Right hindlimb (tissue), 1 donor: ENCODE measurements at regions not wholly inside any gene's neighbourhood (a gene's known extent, or its start where the extent isn't known, plus 50 kb on each side); places are given as distances from the start of the nearest gene placed in this dataset.

Experiments
- DNase-seq: peaks from one replicate; pipeline ENCODE4 v3.0.0-alpha.2; 2018

DNA sequence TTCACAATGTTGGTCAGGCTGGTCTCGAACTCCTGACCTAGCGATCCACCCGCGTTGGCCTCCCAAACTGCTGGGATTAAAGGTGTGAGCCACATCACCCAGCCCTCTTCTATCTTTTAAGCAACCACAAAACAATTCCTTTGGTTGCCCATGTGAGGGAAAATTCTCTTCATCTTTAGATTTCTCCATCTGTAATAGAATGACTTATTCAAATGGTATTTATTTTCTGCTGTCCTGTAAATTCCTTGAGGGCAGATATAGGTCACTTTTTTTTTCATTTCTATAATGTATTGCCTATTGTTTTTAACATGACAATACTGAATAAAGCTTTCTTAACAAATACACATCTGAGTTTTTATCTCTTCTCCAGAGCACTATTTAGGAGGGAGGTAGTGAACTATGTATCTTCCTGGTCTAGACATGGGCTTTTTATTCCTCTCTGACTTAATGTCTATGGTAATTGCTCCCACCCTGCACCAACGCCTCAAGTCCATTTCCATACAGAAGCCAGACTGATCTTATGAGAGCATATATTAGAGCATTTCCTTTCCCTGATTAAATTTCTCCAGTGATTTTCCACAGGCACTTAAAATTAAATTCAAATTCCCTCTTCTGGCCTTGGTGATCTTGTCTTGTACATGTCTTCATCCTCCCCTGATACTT, 595.6 kb downstream of the CAAP1 start:
- DNase-seq = no peak

DNA sequence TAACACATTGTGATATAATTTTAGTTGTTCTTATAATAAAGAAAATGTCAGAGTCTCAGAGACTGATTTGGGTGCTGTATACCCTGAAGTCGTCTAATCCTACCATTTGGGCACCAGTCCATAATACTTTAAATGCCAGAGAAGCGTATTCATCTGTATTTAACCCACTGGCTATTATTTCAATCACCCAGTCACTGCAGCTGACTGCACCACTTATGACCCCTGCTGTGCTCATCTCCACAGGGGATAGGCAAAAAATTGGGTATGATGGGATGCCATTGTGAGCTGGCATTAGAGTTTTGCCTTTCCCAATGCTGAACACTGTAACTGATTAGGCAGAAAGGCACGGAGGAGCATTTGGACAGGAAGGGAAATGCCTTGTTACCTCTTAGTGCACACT, 599.7 kb downstream of the CAAP1 start:
- no peak for DNase-seq

DNA sequence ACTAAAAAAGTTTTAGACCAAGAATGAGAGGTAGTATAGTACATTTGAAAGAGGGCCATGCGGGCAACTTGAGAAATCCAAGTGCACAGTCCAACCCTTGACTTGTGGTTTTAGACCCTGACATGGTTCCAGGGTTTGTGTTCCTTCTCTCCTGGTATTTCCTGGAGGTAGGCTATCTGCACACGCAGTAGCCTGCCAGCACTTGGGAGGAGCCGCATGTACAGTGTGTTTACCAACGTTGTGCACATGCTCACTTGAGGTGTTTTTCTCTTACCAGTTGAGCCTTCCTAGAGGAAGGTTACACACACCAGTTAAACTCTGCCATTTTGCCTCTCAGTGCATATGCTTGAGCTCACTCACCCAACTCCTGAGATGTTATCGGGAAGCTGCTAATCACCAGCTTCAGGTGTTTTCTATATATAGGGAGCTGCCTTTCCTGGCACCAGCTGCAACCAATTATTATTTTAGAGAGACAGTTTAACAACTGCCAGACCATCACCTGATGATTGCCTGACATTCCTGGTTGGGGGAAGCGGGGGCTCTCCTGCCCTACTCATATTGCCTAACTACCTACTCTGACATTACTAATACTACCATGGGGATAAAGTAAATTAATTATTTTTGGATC, 593.4 kb upstream of the TUSC1 start:
- DNase-seq = no peak

DNA sequence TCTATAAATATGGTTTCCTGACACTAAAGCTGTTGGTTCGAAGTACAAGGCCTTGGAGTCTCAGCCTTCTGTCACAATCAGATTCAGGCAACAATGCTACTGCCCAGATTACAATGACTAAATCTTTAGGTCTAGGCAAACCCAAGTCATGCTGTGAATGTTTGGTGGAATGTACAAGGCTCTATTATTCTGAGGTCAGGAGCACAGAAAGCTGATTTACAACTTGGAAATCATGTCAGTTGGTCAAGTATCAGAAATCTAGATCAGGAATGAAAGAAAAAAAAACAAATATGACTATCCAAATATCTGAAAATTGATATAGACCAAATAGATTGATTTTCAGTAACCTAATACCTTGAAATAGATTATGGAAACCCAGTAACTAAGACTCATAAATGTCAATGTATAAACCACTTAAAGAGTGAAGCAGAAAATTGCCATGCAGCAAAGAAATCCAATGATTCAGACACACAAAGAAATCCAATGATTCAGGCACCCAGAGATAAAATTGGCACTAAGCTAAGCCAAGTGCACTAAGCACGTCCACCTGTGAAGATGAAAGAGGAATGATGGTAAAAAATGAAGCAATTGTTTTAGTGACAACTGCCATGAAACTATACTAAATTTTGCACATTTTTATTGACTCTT, 588.0 kb upstream of the TUSC1 start:
- DNase-seq = no peak

DNA sequence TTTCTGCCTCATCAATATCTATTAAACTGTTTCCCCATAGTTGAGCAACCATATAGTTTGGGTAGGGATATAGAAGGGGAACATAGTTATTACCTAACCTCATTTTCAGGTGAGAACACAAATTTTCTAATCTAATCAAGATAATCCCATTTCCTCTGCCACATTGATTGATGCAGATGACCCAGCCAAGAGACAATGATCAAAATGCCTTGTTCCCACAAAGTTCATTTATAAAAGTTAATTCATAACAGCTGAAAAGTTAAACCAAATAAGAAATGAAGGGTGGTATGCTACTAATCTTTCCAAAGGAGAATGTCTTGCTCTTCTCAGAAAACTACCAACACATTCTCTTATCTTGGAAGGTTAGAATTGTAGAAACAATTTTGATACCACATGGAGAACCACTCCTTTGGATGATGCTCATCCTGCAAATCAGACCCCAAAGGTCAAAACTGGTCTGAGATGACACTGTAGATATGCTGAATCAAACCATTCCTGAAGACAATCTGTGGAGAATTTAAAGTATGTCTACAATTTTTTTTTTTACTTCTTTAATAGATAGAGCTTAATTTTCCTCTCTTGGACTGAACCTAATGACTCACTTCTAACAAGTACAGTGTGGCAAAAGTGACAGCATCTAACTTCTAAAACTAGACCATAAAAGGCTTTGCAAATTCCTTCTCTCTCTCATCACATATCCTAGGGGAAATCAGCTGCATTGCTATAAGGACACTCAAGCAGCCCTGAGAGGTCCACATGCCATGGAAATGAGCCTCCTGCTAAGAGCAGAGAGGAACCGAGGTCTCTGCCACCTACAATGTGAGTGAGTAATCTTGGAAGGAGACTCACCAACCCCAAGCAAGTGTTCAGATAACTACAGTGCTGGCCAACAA, 586.7 kb upstream of the TUSC1 start:
- DNase-seq = no peak

DNA sequence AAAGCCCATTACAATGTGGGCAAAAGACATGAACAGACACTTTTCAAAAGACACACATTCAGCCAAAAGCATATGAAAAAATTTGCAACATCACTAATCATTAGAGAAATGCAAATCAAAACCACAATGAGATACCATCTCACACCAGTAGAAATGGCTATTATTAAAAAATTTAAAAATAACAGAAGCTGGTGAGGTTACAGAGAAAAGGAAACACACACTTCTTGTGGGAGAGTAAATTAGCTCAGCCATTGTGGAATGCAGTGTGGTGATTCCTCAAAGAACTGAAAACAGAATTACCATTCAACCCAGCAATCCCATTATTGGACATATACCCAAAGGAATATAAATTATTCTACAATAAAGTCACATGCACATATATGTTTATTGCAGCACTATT, 585.2 kb upstream of the TUSC1 start:
- no peak for DNase-seq

DNA sequence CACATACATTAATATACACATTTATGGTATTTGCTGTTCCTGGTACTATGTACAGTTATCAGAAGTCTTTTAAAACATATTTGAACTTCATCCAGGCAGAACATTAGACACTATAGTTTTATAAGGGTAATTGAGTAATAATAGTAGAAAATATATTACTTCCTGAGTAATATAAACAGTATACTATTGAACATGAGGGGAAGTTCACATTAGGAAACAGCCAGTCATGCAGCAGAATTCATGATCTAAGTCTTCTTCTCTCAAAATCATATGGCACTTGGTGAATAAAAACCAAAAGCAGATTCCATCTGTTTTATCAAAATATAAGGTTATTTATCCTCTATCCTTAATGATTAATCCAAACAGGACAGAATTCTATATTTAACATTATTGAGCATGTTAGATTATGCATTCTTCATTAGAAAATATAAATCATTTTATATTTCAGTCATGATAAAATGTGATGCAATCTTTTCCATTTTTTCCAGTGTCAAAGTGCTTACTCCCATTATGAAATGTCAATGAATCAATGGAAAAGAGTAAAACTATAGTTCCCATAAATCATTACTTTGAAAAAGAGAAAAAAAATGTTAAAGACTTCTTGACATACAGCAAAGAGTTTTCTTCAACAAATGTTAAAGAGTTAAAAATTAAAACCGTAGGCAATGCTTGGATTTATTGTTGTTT, 584.3 kb upstream of the TUSC1 start:
- DNase-seq = no peak

DNA sequence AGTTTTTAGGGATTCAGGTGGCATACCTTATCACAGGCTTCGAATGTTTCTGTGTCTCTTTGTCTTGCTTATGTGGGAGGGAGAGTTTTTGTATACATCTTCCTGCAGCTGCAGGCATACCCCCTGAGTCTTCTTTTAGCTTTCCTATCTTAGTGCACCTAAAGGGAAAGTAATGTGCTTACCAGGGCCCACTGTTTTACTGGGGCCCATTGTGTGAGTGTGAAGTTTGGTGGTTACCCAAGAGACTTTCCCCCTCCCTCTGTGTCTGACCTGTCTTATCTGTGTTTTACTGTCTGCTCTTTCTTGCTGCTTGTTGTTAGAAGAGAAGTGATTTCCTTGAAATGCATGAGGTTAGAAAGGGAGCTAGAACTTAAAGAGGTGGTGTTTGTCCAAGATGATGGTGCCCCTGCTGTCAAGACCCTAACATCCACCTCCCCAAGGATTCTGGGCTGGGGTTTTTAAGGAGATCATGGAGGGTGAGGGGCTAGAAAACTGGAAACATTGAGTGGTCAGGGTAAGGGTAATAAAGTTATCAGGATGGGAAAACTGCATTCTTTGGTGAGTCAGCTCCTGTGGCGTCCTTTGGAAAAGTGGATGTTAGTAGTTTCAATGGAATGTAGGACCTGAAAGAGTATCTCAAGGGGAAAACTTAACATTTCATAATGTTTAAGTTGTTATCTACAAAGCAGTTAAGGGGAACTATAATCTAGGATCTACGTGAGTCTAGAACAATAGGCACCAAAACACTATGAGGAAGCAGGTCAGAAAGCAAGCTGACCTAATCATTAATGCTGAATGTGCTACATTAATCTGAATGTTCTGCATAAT, 583.5 kb upstream of the TUSC1 start:
- no peak for DNase-seq

DNA sequence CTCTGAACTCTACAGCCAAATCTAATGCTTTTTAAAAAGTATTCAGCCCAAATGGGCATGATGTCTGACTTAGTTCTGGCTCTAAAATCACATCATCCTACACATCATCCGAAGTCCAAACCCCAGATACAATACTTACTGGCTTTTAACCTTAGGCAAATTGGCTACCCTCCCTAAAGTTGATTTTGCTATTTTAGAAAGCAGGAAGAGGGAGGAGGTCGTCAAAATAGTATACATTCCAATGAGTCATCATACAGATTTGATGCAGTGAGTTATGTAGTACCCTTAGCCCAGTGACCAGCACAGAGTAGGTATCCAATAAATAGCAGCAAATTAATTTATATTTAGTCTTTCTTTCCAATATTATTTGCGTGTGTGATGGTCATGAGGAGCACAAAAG, 582.0 kb upstream of the TUSC1 start:
- DNase-seq = no peak

DNA sequence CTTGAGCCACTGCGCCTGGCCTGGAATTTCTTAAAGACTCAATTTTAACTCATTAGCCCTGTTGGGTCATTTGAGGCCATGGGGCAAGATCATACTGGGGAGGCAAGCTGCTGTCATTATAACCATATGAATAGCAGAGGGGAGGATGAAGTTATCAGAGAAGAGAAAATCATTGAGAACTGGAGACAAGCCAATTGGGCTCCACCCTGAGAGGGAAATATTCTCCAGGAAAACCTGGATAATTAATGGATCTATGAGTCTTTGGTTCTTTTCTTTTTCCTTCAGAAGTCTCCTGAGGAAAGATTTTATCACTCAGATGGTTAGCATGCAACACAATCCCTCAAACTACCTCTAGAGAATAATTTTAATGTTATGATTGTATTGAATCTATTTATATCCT, 569.6 kb upstream of the TUSC1 start:
- DNase-seq = no peak

DNA sequence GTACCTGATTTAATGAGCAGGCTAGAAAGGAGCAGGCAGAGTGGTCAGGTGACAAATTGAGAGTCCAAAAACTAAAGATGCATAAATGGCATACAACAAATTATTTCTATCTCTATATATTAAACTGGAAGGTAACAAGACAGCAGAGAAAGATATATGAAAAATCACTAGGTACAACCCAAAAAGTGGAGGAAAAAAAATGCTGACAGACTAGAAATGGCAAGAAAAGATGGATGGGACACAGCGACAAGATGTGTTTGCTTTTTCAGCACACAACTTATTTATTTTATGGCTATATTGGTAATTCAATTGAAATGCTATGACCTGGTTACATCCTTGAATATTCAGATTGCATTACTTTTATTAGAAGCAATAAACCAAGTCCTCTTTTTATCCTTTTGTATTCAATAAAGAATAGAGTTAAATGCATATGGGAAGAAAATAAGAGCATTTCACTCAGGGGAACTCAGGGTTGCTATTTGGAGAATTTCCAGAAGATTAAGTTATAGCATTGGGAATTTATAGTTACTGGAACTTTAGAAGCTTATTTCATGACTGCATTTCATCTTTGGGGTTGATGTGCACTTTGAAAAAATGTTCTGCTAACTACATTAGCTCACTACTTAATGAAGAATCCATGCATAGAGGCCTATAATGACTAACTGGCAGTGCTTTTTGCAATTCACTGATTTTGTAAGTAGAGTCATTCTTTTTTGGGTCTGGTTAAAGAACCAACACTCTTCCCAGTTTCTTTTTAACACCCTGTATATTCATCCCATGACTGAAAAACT, 566.6 kb upstream of the TUSC1 start:
- no peak for DNase-seq

DNA sequence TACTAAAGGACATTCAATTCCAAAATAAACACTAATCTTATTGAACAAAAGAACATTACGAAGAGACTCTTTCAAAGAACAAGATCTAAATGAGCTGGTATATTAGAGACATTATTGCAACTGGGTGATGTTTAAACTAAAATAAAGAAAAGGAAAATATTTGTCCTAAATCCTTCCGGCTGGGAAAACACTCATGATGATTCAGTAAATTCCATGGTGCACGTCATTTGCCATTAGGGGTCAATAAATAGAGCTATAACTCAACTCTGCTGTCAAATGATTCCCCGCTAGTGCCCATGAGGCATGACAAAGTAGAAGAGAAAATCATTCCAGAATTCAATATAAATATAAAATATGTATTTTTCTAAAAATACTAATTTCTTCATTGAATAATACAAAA, 565.5 kb upstream of the TUSC1 start:
- DNase-seq = no peak

DNA sequence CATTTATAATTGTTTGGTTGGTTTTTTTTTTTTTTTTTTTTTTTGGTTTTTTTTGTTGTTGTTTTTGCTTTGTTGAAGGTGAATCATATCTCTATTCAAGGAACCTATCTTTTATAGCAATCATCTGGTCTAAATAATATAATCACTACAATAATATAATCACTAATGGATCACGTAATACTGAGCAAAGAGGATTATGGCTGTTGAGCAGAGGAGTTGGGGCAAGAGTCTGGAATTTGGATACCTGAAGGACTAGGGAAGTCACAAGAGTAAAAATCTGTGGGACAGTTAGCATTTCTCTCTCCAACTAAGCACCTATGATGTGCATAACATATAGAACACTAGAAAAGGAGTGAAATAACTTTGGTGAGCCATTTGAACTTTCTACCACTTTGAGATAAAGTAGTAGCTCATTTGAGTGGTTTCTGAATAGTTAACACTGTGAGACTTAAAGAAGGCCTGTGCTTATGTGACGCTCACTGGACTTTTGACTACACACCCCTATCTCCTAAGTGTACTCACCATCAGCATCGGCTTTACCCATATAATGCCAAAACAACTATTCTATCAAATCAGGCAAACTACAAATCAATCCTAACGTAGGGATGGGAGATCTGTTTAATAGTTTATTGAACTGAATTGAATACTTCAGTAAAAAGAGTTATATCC, 564.9 kb upstream of the TUSC1 start:
- DNase-seq = no peak

DNA sequence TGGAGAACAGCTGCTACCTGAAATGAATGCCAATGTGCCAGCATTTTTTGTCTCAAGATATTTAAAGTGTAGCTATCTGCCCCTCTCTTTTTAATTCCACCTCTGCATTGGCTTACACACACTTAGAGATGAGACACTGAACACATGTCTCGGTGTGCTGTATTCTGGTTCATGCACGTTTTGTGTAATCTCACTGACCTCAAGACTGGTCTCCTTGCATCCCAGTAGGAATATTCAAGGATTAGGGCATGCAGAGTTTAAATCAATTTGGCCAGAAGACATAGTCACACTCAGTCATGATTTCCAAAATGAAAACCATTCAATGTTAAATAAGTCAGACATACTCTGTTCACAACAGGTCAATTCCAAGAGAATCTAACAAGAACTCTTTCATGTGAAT, 561.8 kb upstream of the TUSC1 start:
- DNase-seq = no peak

DNA sequence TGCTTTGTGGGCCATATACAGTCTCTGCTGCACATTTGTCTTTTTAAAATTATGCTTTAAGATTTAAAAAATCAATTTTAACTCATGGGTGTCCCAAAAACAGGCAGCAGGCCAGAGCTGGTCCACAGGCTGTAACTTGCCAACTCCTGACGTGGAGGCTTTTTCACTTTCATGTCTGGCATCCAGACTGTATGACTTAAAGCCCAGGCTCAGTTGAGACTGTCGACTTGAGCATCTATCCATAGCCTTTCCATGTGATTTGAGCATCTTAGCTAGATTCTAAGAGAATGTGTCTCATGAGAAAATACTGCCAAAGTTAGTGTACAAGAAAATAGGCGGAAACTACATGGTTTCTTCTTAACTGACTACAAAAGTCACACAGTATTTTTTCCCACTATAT, 559.0 kb upstream of the TUSC1 start:
- no peak for DNase-seq

DNA sequence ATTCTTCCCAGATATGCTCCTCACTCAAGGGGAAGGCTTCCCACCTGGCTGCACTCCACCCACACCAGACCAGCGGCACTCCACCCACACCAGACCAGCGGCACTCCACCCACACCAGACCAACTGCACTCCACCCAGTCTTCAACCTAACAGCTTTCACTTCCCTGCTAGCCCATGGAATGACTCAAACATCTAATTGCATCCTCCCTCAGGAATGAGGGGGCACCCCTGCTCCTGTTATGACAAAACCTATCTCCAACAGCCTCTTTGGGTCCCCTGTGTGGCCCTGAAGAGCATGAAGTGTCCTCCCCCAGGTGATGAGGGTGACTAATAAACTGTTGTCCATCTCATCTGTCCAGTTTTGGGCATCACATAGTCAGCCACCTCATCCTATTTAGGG, 556.6 kb upstream of the TUSC1 start:
- no peak for DNase-seq

DNA sequence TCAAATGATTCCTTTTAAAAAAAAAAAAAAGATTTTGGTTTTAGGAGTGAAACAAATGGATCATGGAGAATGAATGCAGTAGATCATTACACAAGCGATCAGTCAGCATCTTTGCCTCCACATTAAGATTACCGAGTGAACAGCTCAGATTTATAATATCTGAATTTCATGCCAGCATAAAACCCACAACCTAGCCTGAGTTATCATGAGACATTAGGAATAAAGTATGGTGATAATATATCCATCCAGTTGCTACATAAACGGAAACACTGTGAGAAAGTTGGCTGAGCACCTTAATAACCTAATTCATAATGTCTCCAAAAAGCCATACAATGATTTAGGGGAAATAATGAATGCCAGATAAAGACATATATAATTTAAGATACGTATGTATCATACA, 553.1 kb upstream of the TUSC1 start:
- no peak for DNase-seq

DNA sequence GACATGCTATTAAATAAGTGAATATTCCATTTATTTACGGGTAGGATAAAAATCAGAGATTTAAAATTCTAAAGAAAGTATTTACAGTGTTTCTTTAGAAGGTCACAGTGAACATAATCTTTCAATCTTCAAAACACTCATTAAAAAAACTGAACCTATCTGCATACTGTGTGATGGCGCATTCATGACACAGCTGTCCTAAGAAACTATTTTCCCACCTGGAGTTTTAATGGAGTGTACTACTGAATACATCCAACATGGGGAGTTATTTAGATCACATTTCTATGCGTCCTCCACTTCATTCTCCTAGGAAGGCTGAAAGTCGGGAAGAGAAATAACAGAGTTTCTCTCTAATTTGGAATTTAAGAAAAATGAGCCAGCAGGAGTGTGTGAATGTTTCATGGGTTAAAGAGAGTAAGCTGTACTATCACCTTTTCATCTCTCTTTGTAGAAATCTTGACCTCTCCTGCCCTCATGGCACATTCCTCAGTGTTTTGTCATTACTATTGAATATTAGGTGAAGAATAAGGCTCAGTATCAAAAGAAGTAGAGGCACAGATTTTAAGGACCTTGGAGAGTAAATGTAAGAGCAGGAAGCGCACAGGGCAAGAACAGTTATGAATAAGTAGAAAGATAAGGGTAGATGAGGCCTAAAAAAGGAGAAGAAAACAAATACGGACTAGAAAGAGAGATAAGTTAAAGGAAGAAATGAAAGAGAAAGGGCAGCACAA, 551.2 kb upstream of the TUSC1 start:
- DNase-seq = no peak

DNA sequence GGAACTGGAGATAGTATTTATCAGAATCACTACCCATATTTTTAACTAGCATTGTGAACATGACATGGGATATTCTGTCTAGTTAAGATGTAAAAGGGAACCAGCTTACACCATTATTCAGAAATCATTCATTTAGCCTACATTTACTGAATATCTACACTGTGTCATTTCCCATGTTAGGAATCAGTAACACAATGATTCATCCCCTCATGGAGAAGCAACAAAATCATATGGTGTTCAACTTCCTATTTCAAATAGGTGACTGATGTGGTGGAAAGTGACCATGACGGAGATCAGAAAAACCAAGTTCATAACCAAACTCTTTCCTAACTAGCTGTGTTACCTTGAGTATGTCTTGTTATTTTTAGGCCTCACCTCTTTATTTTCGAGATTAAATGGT, 550.0 kb upstream of the TUSC1 start:
- no peak for DNase-seq

DNA sequence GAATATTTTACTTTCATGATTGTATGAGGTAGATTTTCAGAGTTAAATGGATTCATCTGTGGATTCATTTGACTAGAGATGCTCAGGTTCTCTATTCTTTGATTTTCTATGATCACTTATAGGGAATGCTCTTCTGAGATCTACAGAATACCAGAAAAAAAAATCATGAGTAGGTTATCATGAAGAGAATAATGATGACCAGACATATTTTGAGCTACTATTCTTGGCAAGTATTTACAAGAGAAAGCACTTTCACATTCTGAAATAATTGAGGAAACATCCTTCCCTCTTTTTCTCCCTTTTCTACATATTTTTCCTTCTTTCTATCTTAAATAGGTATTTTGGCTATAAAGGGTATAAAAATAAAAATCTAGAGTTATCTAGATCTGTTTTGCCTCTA, 543.0 kb upstream of the TUSC1 start:
- no peak for DNase-seq
